KBM-7 (cell line): ENCODE measurements at regions not wholly inside any gene's neighbourhood (a gene's known extent, or its start where the extent isn't known, plus 50 kb on each side); places are given as distances from the start of the nearest gene placed in this dataset.
"Not testable (repeated sequence)": the region's sequence is repeated elsewhere in the genome, so short reads cannot be mapped to it uniquely, and the experiment has no call there.

Source experiments
- DNase-seq: peaks from one replicate; pipeline ENCODE4 v3.0.0-alpha.2; 2015
- in situ Hi-C: fragments of 300-500 bp; cut with MboI; formaldehyde crosslinking; loops from 2 replicates; pipeline ENCODE4 v1.14.3; 2020; ENCODE audit warnings: low sequenced_read_pairs, low pct_unique_long_range_greater_than_20kb, mixed read lengths

DNA sequence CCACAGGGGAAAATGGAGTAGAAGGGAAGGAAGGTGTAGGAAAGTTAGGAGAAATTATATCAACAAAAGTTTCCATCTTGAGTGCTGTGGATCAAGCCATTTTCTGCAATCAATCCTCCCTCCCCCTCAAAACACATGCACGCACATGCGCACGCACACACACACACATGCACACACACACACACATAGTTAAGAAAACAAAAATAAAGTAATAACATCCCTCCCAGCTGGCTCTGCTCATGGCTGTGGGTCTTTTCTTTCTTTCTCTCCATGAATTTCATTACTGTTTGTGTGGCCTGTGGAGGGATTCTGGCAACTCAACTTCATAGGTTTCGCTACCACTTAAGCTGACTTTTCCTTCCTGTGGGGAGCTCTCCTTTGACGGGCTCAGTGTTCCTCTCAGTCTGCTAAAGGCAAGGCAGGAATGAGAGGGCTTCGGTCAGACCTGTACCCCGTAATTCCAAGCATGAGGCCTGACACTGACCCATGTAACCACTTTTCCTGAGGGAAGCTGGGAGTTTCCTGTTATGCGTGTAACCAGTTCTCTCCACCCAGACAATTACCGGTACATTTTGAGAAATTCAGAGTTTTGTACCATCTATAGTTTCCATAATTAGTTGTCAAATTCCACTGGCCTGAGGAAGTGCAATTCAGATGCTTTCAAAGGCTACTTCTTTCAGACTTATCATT is 79.8 kb downstream of the ZNF92 start:
- in situ Hi-C loops: no loop called here
- DNase-seq: no peak

DNA sequence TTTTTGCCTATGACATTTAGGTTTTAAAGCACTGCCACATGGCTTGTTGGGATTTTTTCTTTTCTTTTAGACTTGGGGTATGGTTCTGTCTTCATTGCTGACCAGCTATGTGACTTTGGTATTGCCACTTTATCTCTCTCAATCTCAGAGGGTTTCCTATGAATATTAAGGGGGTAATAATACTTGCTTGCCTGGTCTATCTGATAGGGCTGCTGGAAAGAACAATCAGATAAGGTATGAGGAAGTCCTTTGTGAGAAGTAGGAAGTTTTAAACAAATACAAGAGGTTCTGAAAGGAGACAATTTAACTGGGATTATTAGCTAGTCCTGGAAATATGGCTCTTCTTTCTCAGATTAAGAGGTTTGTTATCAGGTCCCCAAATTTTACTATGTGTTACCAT is 80.8 kb downstream of the ZNF92 start:
- in situ Hi-C loops: no loop called here
- DNase-seq: peak; percentile 16

DNA sequence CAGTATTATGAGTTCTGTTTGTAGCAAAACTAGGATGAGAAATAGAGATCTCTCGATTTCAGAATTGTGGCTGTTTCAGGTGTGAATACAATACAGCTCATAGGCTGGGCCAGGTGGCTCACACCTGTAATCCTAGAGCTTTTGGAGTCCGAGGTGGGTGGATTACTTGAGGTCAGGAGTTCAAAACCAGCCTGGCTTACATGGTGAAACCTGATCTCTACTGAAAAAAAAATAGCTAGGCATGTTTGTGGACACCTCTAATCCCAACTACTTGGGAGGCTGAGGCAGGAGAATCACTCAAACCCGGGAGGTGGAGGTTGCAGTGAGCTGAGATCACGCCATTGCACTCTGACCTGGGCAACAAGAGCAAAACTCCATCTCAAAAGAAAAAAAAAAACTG is 81.4 kb downstream of the ZNF92 start:
- in situ Hi-C loops, DNase-seq: not testable (repeated sequence)

DNA sequence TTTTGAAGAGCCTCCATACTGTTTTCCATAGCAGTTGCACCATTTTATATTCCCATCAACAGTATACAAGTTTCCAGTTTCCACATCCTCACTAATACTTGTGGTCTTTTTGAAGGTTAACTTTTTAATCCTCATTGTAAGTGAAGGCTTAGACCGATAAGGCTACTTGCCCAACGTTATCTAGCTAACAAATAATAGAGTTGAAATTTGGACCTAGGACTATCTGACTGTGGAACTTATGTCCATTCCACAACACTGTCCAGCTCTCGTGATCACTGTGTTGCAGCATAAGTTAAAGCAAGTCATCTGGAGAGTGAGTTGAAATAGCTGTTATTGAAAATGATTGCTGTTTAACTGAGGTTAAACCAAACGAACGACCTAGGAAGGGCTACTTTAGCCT is 84.0 kb downstream of the ZNF92 start:
- no peak for DNase-seq
- in situ Hi-C loops: no loop called here

DNA sequence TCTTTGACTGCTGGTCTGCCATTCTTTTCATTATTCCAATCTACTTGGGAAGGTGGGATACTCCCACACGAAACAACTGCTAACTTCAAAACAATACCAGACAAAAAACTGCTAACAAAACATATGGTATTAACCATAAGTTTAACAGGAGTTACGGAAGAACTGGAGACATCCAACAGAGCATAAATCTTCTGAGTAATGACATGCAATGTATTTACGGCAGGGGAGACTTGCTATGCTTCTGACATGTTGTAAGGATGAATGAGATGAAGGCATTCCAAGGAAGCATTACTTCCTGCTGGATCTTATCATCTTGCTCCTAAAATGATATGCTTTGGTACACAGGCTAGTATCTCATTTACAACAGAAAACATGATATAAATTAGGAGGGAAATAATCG is 85.8 kb downstream of the ZNF92 start:
- in situ Hi-C loops: no loop called here
- no peak for DNase-seq

DNA sequence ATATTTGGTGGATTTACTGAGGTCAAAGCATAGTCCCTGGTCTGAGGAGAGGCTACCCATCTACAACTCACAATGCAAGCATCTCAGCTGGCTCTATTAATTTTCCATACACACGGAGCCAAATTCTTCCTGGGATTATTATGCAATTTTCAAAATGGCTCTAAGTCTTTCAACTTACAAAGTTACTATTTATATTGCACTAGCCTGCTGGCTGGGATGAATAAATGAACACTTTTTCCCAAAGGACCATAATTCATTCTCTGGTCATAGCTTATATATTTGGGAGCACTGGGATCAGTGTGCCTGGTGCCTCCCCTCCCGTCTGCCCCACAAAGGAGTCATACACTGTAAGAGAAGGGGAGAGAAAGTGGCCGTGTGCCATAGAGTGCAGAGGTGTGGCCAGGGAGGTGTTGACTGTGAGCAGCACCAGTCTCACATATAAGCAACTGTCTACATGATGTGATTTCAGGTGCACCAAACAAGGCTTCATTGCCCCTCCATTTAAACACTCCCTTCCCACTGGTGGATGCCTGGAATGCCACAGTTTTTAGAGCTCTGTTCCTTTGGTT is 88.6 kb downstream of the ZNF92 start:
- in situ Hi-C loops: no loop called here
- DNase-seq: no peak

DNA sequence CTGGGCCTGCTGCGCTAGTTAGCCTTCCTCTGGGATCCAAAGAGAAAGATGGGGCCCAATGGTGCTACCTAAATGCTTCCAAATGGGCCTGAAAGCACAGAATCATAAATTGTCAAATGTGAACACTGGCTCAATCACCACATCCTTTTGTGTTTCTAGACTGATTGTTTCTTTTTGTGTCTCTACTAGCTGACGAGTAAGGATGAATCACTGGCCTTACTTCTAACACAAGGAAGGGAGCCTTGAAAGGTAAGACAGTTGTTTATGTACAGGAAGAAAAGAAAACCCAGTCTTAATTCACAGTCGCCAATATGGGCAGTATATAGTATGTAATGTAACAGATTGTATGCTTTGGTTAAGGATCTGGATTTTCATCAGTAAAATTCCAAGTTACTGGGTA is 89.5 kb downstream of the ZNF92 start:
- in situ Hi-C loops: no loop called here
- DNase-seq: no peak

DNA sequence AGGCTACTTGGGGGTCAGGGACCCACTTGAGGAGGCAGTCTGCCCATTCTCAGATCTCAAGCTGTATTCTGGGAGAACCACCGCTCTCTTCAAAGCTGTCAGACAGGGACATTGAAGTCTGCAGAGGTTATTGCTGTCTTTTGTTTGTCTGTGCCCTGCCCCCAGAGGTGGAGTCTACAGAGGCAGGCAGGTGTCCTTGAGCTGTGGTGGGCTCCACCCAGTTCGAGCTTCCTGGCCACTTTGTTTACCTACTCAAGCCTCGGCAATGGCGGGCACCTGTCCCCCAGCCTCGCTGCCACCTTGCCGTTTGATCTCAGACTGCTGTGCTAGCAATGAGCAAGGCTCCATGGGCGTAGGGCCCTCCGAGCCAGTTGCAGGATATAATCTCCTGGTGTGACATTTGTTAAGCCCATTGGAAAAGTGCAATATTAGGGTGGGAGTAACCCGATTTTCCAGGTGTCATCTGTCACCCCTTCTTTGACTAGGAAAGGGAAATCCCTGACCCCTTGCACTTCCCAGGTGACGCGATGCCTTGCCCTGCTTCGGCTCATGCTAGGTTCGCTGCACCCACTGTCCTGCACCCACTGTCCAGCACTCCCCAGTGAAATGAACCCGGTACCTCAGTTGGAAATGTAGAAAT is 96.4 kb downstream of the ZNF92 start:
- in situ Hi-C loops, DNase-seq: not testable (repeated sequence)

DNA sequence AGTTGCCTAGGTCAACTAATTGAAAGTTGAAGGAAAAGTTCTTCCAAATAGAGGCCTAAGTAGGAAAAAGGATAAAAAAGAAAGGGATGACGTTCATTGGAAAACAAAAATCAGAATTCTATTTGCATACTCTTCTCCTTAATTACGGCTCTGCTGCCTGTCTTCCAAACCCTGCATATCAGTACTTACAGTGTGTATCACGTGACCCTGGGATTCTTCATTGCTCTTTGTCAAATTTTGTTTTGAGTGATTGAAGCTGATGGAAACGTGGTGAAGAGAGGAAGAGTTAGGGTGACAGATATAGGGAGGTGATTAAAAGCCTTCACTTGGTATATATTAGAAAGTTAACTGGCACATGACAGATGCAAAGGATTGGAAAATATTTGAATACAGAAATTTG is 97.9 kb downstream of the ZNF92 start:
- no peak for DNase-seq
- in situ Hi-C loops: no loop called here

DNA sequence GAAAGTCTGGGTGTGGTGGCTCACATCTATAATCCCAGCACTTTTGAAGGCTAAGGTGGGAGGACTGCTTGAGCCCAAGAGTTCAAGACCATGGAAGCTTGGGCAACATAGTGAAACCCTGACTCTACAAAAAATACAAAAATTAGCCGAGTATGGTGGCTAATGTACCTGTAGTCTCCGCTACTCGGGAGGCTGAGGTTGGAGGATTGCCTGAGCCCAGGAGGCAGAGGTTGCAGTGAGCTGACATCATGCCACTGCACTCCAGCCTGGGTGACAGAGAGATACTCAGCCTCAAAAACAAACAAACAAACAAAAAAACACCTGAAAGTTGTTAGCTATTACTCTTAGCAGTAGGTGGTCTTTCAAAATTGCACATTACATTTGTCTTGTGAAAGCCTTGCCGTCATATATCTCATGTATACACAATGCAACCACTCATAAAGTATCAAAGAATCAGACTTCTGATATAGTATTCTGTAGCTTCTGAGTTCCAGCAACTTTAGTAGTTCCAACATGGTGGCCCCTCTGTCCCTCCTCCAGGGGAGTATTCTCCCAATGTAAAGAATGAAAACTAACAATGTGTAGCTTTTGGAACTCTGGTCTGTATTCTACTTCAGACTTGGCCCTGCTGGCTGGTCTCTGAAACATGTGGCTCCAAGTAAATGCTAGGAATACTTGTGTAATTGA is 101.5 kb downstream of the ZNF92 start:
- in situ Hi-C loops: no loop called here
- no peak for DNase-seq

DNA sequence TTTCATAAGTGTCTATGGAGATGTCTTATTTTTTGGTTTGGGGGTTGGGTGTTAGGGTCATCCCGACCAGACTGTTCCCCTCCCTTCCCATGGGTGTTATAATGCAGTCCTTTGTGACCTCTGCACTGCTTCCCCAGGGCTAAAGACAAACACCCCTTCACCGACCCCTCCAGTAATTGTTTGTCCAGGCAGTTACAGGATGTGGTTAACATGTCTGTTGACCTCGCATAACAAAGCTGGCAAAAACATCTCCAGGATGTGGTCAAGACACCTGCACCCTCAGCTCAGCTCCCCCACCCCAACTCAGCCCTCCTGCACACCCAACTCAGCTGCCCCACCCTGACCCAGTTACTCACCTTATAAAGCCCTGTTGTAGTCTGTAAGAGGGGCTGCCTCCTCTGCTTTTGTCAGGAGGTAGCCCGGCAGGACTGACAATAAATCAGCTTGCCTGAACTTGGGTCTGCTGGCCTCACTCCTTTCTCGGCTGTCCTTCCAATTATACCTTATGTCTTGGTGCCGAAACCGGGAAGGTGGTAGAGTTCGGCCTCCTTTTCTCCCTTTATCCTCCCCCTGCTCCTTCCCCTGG is 102.2 kb downstream of the ZNF92 start:
- DNase-seq: peak; percentile 47
- in situ Hi-C loops: no loop called here

DNA sequence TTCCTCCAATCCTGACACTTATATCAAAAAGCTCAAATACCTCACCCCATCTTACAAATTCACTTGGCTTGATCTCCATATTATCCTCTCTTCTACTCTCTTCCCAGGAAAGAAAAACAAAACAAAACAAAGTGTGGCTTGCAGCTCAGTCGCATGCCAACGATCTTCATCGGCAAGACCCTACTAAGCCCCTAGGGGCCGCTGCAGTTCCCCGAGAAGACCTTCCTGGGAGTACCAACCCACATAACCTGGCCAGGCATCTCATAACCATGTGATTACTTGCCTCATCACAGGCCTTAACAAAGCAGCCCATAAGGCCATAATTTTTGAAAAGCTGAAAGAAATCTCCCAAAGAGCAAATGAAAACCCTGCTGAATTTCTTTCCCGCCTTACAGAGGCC is 103.7 kb downstream of the ZNF92 start:
- in situ Hi-C loops: no loop called here

DNA sequence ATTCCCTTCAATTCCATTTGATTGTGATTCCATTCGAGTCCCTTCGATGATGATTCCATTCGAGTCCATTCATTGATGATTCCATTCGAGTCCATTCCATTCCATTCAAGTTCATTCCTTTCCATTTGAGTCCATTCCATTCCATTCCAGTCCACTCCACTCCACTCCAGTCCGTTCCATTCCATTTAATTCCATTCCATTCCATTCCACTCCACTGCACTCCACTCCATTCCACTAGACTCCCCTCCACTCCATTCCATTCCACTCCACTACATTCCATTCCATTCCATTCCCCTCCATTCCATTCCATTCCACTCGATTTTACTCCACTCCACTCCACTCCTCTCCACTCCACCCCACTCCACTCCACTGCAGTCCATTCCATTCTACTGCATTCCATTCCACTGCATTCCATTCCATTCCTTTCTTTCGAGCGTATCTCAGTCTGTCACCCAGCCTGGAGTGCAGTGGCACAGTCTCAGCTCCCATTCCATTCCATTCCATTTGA is 115.7 kb downstream of the ZNF92 start:
- DNase-seq: no peak
- in situ Hi-C loops: no loop called here

More for the DNA sequence above, 103.7 kb downstream of the ZNF92 start:
- DNase-seq: no peak

DNA sequence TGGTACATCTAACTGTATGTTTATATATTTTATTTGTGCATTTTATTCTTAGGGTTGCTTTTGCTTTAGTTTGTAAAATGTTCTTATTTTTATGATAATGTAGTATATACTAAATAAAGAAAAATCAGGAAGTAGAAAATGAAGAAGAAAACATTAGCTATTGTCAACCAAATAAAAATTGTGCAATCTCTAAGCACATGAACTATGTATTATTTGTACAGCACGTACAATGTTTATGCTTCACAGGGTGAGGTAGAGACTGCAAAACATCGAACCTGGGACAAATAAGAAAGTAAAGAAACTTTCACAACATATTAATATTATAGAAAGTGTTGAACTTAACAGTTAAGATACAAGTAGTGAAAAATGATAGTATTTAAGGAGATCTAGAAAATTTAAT is 123.0 kb downstream of the ZNF92 start:
- in situ Hi-C loops, DNase-seq: not testable (repeated sequence)

DNA sequence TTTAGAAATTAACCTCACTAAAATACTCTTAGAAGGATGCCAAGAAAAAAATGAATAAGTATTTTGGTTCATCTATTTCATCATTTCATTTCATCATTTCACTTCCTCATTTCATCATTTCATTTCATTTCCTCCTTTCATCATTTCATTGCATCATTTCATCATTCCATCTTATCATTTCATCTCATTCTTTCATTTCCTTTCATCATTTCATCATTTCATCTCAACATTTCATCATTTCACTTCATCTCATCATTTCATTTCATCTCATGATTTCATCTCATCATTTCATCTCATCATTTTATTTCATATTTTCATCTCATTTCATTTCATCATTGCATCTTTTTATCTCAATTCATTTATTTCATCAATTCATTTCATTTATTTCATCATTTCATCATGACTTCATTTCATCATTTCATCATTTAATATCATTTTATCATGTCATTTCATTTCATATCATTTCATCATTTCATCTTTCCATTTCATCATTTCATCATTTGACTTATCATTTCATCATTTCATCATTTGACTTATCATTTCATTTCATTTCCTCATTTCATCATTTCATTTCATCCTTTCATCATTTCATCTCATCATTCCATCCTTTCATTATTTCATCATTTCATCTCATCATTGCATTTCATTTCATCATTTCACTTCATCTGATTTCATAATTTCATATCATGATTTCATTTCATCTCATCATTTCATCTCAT is 129.9 kb downstream of the ZNF92 start:
- in situ Hi-C loops: no loop called here
- DNase-seq: no peak

DNA sequence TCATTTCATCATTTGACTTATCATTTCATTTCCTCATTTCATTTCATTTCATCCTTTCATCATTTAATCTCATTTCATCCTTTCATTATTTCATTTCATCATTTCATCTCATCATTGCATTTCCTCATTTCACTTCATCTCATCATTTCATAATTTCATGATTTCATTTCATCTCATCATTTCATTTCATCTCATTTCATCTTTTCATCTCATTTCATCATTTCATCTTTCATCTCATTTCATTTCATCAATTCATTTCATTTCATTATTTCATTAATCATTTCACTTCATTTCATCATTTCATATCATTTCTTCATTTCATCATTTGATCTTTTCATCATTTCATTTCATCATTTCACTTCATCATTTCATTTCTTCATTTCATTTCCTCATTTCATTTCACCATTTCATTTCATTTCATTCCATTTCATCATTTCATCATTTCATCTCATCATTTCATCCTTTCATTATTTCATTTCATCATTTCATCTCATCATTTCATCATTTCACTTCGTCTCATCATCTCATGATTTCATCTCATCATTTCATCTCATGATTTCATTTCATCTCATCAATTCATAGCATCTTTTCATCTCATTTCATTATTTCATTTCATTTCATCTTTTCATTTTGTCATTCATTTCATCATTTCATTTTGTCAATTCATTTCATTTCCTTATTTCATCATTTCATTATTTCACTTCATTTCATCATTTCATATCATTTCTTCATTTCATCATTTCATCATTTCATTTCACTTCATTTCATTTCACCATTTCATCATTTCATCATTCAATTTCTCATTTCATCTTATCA is 131.1 kb downstream of the ZNF92 start:
- DNase-seq, in situ Hi-C loops: not testable (repeated sequence)

DNA sequence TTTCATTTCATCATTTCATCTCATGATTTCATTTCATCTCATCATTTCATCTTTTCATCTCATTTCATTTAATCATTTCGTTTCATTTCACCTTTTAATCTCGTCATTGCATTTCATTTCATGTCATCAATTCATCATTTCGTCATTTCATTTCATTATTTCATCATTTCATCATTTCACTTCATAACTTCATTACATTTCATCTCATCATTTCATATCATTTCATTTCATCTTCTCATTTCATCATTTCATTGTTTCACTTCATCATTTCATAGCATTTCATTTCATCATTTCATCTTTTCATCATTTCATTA is 131.6 kb downstream of the ZNF92 start:
- in situ Hi-C loops: not testable (repeated sequence)

DNA sequence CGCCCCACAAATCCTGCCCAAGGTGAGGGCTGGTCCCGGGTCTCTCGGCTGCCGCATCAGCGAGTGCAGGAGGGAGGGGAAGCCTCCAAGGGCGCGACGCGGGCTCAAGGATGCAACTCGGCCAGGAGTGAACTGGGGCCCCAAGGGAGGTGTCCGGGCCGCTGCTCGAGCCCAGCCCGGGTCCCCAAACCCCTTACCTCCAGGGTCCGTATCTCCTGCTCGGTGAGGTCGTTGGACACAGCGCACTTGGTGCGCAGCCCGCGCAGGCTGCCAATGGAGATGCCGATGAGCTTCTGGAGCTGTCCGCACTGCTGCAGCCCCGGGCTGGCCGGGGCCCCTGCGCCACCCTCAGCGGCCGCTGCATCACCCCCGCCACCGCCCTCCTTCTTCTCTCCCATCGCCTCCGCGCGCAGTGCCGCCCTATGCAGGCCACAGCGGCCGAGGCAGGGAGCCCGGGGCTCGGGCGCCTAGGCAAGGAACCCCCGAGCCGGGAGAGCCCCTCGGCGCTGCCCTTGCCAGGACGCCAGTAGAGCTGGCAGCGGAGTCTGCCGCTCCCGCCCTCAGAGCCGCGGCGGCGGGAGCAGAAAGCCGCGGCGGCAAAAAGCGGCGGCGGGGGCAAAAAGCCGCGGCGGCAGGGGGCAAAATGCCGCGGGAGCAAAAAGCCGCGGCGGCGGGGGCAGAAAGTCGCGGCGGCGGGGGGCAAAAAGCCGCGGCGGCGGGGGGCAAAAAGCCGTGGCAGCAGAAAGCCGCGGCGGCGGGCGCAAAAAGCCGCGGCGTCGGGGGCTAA is 135.1 kb downstream of the ZNF92 start:
- in situ Hi-C loops, DNase-seq: not testable (repeated sequence)

More for the DNA sequence above, 131.6 kb downstream of the ZNF92 start:
- DNase-seq: not testable (repeated sequence)
